D341Med (cell line): ENCODE measurements at regions not wholly inside any gene's neighbourhood (a gene's known extent, or its start where the extent isn't known, plus 50 kb on each side); places are given as distances from the start of the nearest gene placed in this dataset.
A peak's percentile ranks its signal among the peaks of the same experiment; 100 is the strongest.

Source experiments
- DNase-seq: peaks from one replicate; pipeline ENCODE4 v3.0.0; 2012; ENCODE audit warnings: low spot score

- DNase-seq: no peak
These were observed 213.5 kb upstream of the LHX5 start for GRCh38 chr12:113684908-113685782.

- no peak for DNase-seq
These were observed 212.6 kb upstream of the LHX5 start for GRCh38 chr12:113684053-113684907.

GRCh38 chr12:113683574-113683973, 211.9 kb upstream of the LHX5 start:
- peak; percentile 47 for DNase-seq

GRCh38 chr12:113680868-113681267, 209.2 kb upstream of the LHX5 start:
- no peak for DNase-seq

GRCh38 chr12:113678223-113679119, 206.8 kb upstream of the LHX5 start:
- no peak for DNase-seq

GRCh38 chr12:113676547-113676946, 204.9 kb upstream of the LHX5 start:
- DNase-seq: no peak

GRCh38 chr12:113676117-113676516, 204.4 kb upstream of the LHX5 start:
- DNase-seq: no peak

- no peak for DNase-seq
These were observed 203.3 kb upstream of the LHX5 start for GRCh38 chr12:113674996-113675395.

GRCh38 chr12:113674302-113674701, 202.6 kb upstream of the LHX5 start:
- DNase-seq: no peak

- DNase-seq: peak; percentile 58
These were observed 202.0 kb upstream of the LHX5 start for GRCh38 chr12:113673458-113674238.

GRCh38 chr12:113670742-113671141, 199.1 kb upstream of the LHX5 start:
- no peak for DNase-seq

- no peak for DNase-seq
These were observed 196.1 kb upstream of the LHX5 start for GRCh38 chr12:113667676-113668356.

- DNase-seq: no peak
These were observed 195.4 kb upstream of the LHX5 start for GRCh38 chr12:113667095-113667494.

GRCh38 chr12:113666223-113666622, 194.6 kb upstream of the LHX5 start:
- no peak for DNase-seq

- DNase-seq: no peak
These were observed 193.8 kb upstream of the LHX5 start for GRCh38 chr12:113665457-113665856.

GRCh38 chr12:113664224-113664681, 192.6 kb upstream of the LHX5 start:
- peak; percentile 81 for DNase-seq

- DNase-seq: no peak
These were observed 191.7 kb upstream of the LHX5 start for GRCh38 chr12:113663396-113663795.

GRCh38 chr12:113660936-113661335, 189.3 kb upstream of the LHX5 start:
- DNase-seq: no peak

- DNase-seq: no peak
These were observed 187.7 kb upstream of the LHX5 start for GRCh38 chr12:113659416-113659815.

GRCh38 chr12:113659015-113659414, 187.3 kb upstream of the LHX5 start:
- no peak for DNase-seq
